ENCODE measurements at regions not wholly inside any gene's neighbourhood (a gene's known extent, or its start where the extent isn't known, plus 50 kb on each side); places are given as distances from the start of the nearest gene placed in this dataset.

DNA sequence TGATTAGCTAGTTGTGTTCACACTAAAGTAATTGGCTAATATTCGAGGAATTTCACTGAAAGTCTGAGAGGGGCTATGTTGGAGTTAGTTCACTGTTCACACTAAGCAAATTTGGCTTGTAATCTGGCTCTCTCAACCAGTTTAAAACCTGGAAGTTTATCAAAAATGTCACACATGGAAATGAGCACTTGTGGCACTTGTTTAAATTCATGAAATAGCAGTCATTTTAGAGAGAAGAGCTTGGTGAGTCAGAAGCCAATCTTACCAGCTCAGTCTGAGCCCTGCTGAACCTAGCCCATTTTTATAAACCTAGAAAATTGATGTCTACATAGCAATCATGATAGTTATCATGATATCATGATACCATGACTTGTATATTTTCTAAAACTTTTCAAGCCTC, 90.7 kb upstream of the JADE1 start:
- CTCF ChIA-PET: no interaction called here

GRCh38 chr4:128716338-128716737, 93.2 kb upstream of the JADE1 start:
- no peak overlapping the region for H3K27ac Mint-ChIP-seq
- ATAC-seq (no peak), DNase-seq (no peak)
- POLR2A ChIA-PET: no interaction called here
- H3K4me1 Mint-ChIP-seq: peaks cover 1% of the 10 kb centered on the region
- no peaks in the 10 kb centered on the region for H3K9me3 Mint-ChIP-seq (ENCODE audit: low read depth)
- no peaks in the 10 kb centered on the region for H3K27me3 Mint-ChIP-seq
- H3K36me3 Mint-ChIP-seq (ENCODE audit: low read depth): no peaks in the 10 kb centered on the region
- CTCF ChIA-PET: no interaction called here
- intact Hi-C loops (cut with DNase I, micrococcal nuclease): no loop called here
- no peak overlapping the region for H3K4me3 Mint-ChIP-seq

More for the DNA sequence above, 90.7 kb upstream of the JADE1 start:
- POLR2A ChIA-PET: interaction anchor here (0.5 kb wide), 1 partner anchor 91 kb away, joined by 4 read pairs; no protein-coding TSS in a partner anchor
- H3K27me3 Mint-ChIP-seq: no peaks in the 10 kb centered on the region
- no peak overlapping the region for H3K27ac Mint-ChIP-seq
- H3K9me3 Mint-ChIP-seq (ENCODE audit: low read depth): no peaks in the 10 kb centered on the region
- intact Hi-C loops (cut with DNase I, micrococcal nuclease): no loop called here
- H3K36me3 Mint-ChIP-seq (ENCODE audit: low read depth): no peaks in the 10 kb centered on the region
- no peak overlapping the region for H3K4me3 Mint-ChIP-seq
- ATAC-seq (no peak), DNase-seq (no peak)
- H3K4me1 Mint-ChIP-seq: no peaks in the 10 kb centered on the region

- no peak overlapping the region for H3K4me3 Mint-ChIP-seq
- DNase-seq (no peak), ATAC-seq (no peak)
- no peaks in the 10 kb centered on the region for H3K9me3 Mint-ChIP-seq (ENCODE audit: low read depth)
- H3K4me1 Mint-ChIP-seq: peaks cover 1% of the 10 kb centered on the region
- H3K27ac Mint-ChIP-seq: no peak overlapping the region
- intact Hi-C loops (cut with DNase I, micrococcal nuclease): no loop called here
- POLR2A ChIA-PET: no interaction called here
- no peaks in the 10 kb centered on the region for H3K36me3 Mint-ChIP-seq (ENCODE audit: low read depth)
- CTCF ChIA-PET: no interaction called here
- no peaks in the 10 kb centered on the region for H3K27me3 Mint-ChIP-seq
These were observed 93.9 kb upstream of the JADE1 start for GRCh38 chr4:128715616-128716015.

DNA sequence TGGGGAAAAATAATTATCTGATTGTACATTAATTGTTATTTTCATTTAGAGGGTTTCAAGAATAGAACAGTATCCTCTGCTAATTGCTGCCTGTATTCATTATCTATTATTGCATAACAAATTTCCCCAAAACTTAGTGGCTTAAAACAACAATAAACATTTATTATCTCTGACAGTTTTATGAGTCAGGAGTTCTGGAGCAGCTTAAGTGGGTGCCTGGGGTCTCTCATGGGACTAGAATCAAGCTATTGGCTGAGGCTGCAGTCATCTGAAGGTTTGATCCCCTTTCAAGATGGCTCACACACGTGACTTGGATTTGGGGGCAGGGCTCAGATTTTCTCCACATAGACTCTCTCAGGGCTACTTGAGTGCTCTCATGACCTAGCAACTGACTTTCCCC, 98.1 kb upstream of the JADE1 start:
- peaks cover 19% of the 10 kb centered on the region for H3K4me1 Mint-ChIP-seq
- intact Hi-C loops (cut with DNase I, micrococcal nuclease): no loop called here
- no peak for ATAC-seq
- H3K4me3 Mint-ChIP-seq: no peak overlapping the region
- no peaks in the 10 kb centered on the region for H3K9me3 Mint-ChIP-seq (ENCODE audit: low read depth)
- ChIA-PET CTCF (interaction anchor here (0.5 to 0.6 kb wide), 2 partner anchors 199 to 830 kb away, joined by 3 read pairs; no protein-coding TSS in a partner anchor), POLR2A (no interaction called here)
- DNase-seq: no peak
- no peaks in the 10 kb centered on the region for H3K27me3 Mint-ChIP-seq
- H3K36me3 Mint-ChIP-seq (ENCODE audit: low read depth): no peaks in the 10 kb centered on the region
- H3K27ac Mint-ChIP-seq: no peak overlapping the region

GRCh38 chr4:128709268-128709667, 100.2 kb upstream of the JADE1 start:
- H3K27me3 Mint-ChIP-seq: no peaks in the 10 kb centered on the region
- no peaks in the 10 kb centered on the region for H3K36me3 Mint-ChIP-seq (ENCODE audit: low read depth)
- peaks cover 19% of the 10 kb centered on the region for H3K4me1 Mint-ChIP-seq
- H3K9me3 Mint-ChIP-seq (ENCODE audit: low read depth): no peaks in the 10 kb centered on the region
- ChIA-PET CTCF (no interaction called here), POLR2A (interaction anchor here (0.5 kb wide), 1 partner anchor 389 kb away, joined by 8 read pairs; no protein-coding TSS in a partner anchor)
- ATAC-seq (no peak), DNase-seq (peak; percentile 6)
- H3K4me3 Mint-ChIP-seq: no peak overlapping the region
- intact Hi-C loops (cut with DNase I, micrococcal nuclease): no loop called here
- peak overlapping the region; percentile 28 for H3K27ac Mint-ChIP-seq

DNA sequence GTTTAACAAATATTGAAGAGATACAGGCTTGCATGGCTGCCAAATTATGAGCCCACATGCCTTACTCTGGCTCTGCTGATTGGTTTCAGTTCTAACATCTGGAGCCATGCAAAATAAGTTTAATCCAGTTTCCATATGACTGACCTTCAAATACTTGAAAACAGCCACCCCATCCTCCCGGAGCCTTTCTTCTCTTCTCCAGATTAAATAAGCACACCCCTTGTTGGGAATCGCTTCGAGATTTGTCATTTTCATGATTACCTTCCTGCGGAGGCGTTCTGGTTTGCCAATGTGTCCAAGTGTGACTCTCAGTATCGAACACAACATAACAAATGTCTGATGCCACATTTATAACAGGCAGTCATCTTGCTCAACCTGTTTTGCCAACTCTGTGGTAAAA, 101.6 kb upstream of the JADE1 start:
- ChIA-PET POLR2A (no interaction called here), CTCF (no interaction called here)
- Mint-ChIP-seq H3K27me3 (no peaks in the 10 kb centered on the region), H3K27ac (no peak overlapping the region), H3K36me3 (ENCODE audit: low read depth) (no peaks in the 10 kb centered on the region), H3K4me3 (no peak overlapping the region), H3K4me1 (peaks cover 18% of the 10 kb centered on the region), H3K9me3 (ENCODE audit: low read depth) (no peaks in the 10 kb centered on the region)
- intact Hi-C loops (cut with DNase I, micrococcal nuclease): no loop called here
- DNase-seq (no peak), ATAC-seq (no peak)

DNA sequence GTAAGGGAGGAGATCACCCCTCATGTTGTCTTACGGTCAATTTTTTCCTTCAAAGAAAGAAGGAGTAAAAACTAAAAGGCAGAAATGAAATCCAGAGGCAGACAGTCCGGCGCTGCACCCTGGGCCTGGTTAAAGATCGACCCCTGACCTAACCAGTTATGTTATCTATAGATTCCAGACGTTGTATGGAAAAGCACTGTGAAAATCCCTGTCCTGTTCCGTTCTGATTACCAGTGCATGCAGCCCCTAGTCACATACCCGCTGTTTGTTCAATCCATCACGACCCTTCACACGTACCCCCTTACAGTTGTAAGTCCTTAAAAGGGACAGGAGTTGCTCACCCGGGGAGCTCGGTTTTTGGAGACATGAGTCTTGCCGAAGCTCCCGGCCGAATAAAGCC, 105.6 kb upstream of the JADE1 start:
- H3K9me3 Mint-ChIP-seq (ENCODE audit: low read depth): no peaks in the 10 kb centered on the region
- H3K27ac Mint-ChIP-seq: no peak overlapping the region
- intact Hi-C loops (cut with DNase I, micrococcal nuclease): no loop called here
- H3K4me1 Mint-ChIP-seq: peaks cover 8% of the 10 kb centered on the region
- ATAC-seq (no peak), DNase-seq (no peak)
- H3K4me3 Mint-ChIP-seq: no peak overlapping the region
- H3K27me3 Mint-ChIP-seq: no peaks in the 10 kb centered on the region
- POLR2A ChIA-PET: no interaction called here
- CTCF ChIA-PET: no interaction called here
- H3K36me3 Mint-ChIP-seq (ENCODE audit: low read depth): no peaks in the 10 kb centered on the region

- H3K9me3 Mint-ChIP-seq (ENCODE audit: low read depth): no peaks in the 10 kb centered on the region
- H3K27ac Mint-ChIP-seq: no peak overlapping the region
- ATAC-seq (no peak), DNase-seq (no peak)
- intact Hi-C loops (cut with DNase I, micrococcal nuclease): no loop called here
- ChIA-PET CTCF (no interaction called here), POLR2A (no interaction called here)
- H3K36me3 Mint-ChIP-seq (ENCODE audit: low read depth): no peaks in the 10 kb centered on the region
- H3K27me3 Mint-ChIP-seq: no peaks in the 10 kb centered on the region
- no peaks in the 10 kb centered on the region for H3K4me1 Mint-ChIP-seq
- no peak overlapping the region for H3K4me3 Mint-ChIP-seq
These were observed 108.7 kb upstream of the JADE1 start for GRCh38 chr4:128700659-128701350.

GRCh38 chr4:128698386-128698785, 111.1 kb upstream of the JADE1 start:
- DNase-seq (no peak), ATAC-seq (no peak)
- Mint-ChIP-seq H3K4me3 (no peak overlapping the region), H3K36me3 (ENCODE audit: low read depth) (no peaks in the 10 kb centered on the region), H3K27me3 (no peaks in the 10 kb centered on the region), H3K9me3 (ENCODE audit: low read depth) (no peaks in the 10 kb centered on the region), H3K27ac (no peak overlapping the region), H3K4me1 (no peaks in the 10 kb centered on the region)
- ChIA-PET CTCF (interaction anchor here (0.6 to 1.1 kb wide), 2 partner anchors 139 to 426 kb away, joined by 3 read pairs; no protein-coding TSS in a partner anchor), POLR2A (no interaction called here)
- intact Hi-C loops (cut with DNase I, micrococcal nuclease): no loop called here

- no peak for ATAC-seq
- no peak overlapping the region for H3K4me3 Mint-ChIP-seq
- H3K36me3 Mint-ChIP-seq (ENCODE audit: low read depth): no peaks in the 10 kb centered on the region
- CTCF ChIA-PET: no interaction called here
- no peaks in the 10 kb centered on the region for H3K9me3 Mint-ChIP-seq (ENCODE audit: low read depth)
- no peaks in the 10 kb centered on the region for H3K4me1 Mint-ChIP-seq
- intact Hi-C loops (cut with DNase I, micrococcal nuclease): no loop called here
- DNase-seq: no peak
- H3K27ac Mint-ChIP-seq: no peak overlapping the region
- H3K27me3 Mint-ChIP-seq: no peaks in the 10 kb centered on the region
- POLR2A ChIA-PET: no interaction called here
These were observed 112.2 kb upstream of the JADE1 start for GRCh38 chr4:128697323-128697722.

DNA sequence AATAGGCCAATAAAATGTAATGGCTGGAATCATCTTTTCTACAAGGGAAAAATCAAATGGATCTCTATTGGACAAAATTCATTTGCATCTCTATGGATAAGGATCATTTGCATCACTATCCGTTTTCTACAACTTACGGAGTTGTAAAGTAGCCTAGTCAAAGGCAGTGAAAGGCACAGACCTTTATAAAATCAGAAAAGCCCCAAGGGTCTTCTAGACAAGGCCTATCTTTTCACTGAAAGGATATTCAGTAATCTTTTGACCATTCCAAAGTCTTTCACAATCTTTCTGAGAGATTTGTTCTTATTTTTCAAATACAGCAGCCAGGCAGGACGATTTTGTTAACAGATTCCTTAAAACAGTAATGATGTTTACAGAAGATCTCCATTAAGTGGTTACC, 119.5 kb upstream of the JADE1 start:
- H3K27ac Mint-ChIP-seq: no peak overlapping the region
- POLR2A ChIA-PET: no interaction called here

GRCh38 chr4:128688846-128689437, 120.6 kb upstream of the JADE1 start:
- no peak for ATAC-seq
- H3K4me3 Mint-ChIP-seq: no peak overlapping the region
- peaks cover 9% of the 10 kb centered on the region for H3K27me3 Mint-ChIP-seq
- H3K9me3 Mint-ChIP-seq (ENCODE audit: low read depth): no peaks in the 10 kb centered on the region
- intact Hi-C loops (cut with DNase I, micrococcal nuclease): no loop called here
- no peaks in the 10 kb centered on the region for H3K36me3 Mint-ChIP-seq (ENCODE audit: low read depth)
- DNase-seq: no peak
- H3K4me1 Mint-ChIP-seq: peaks cover 2% of the 10 kb centered on the region
- no peak overlapping the region for H3K27ac Mint-ChIP-seq
- ChIA-PET CTCF (interaction anchor here (0.6 kb wide), 1 partner anchor 495 kb away, joined by 6 read pairs; no protein-coding TSS in a partner anchor), POLR2A (no interaction called here)

More for the DNA sequence above, 119.5 kb upstream of the JADE1 start:
- Mint-ChIP-seq H3K9me3 (ENCODE audit: low read depth) (no peaks in the 10 kb centered on the region), H3K4me3 (no peak overlapping the region), H3K27me3 (peaks cover 8% of the 10 kb centered on the region), H3K4me1 (peaks cover 2% of the 10 kb centered on the region), H3K36me3 (ENCODE audit: low read depth) (no peaks in the 10 kb centered on the region)
- ATAC-seq (no peak), DNase-seq (no peak)
- intact Hi-C loops (cut with DNase I, micrococcal nuclease): no loop called here
- CTCF ChIA-PET: no interaction called here

Data from activated CD4-positive, alpha-beta T cell treated with anti-CD3 and anti-CD28 coated beads for 36 hours (primary cell).